Epithelial cell of esophagus (primary cell): ENCODE measurements at regions not wholly inside any gene's neighbourhood (a gene's known extent, or its start where the extent isn't known, plus 50 kb on each side); places are given as distances from the start of the nearest gene placed in this dataset.

Source experiments
- DNase-seq: peaks from one replicate; pipeline ENCODE4 v3.0.0; 2010; ENCODE audit warnings: low read depth
- H3K4me3 ChIP-seq: 2 replicates; pipeline ENCODE4 v1.5.1; 2011; ENCODE audit warnings: mild to moderate bottlenecking, low read length, control low read depth
- TF ChIP-seq, protein P1 (sequence below): IDR thresholded peaks from 2 replicates; pipeline ENCODE4 v1.5.1; 2011; ENCODE audit warnings: low read depth, mild to moderate bottlenecking, low read length, control low read depth, inconsistent platforms; ENCODE audit not compliant: insufficient read depth; ENCODE audit errors: missing control alignments

DNA sequence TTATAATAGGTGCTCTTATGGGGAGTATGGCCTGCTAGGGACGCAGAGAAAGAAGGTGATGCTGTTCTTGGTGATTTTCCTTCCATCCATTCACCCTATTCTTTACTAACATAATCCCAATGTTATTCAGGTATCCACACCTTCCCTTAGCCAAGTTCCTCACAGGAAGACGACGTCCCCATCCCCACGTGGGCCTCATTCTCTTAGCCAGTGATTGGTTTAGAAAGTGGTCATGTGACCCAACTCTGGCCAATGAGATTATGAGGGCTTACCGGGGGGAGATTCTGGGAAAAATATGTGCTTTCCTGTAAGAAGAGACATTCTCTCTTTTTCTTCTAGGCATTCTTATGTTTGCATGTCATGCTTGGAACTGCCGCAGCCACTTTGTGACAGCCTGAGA lies 474.7 kb downstream of the HAPSTR1 start:
- no peak overlapping the region for H3K4me3 ChIP-seq
- TF ChIP-seq, protein P1, sequence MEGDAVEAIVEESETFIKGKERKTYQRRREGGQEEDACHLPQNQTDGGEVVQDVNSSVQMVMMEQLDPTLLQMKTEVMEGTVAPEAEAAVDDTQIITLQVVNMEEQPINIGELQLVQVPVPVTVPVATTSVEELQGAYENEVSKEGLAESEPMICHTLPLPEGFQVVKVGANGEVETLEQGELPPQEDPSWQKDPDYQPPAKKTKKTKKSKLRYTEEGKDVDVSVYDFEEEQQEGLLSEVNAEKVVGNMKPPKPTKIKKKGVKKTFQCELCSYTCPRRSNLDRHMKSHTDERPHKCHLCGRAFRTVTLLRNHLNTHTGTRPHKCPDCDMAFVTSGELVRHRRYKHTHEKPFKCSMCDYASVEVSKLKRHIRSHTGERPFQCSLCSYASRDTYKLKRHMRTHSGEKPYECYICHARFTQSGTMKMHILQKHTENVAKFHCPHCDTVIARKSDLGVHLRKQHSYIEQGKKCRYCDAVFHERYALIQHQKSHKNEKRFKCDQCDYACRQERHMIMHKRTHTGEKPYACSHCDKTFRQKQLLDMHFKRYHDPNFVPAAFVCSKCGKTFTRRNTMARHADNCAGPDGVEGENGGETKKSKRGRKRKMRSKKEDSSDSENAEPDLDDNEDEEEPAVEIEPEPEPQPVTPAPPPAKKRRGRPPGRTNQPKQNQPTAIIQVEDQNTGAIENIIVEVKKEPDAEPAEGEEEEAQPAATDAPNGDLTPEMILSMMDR: no peak
- no peak for DNase-seq

GRCh38 chr16:9567666-9568065 lies 476.2 kb downstream of the HAPSTR1 start:
- TF ChIP-seq, protein P1: no peak
- H3K4me3 ChIP-seq: no peak overlapping the region
- DNase-seq: no peak

DNA sequence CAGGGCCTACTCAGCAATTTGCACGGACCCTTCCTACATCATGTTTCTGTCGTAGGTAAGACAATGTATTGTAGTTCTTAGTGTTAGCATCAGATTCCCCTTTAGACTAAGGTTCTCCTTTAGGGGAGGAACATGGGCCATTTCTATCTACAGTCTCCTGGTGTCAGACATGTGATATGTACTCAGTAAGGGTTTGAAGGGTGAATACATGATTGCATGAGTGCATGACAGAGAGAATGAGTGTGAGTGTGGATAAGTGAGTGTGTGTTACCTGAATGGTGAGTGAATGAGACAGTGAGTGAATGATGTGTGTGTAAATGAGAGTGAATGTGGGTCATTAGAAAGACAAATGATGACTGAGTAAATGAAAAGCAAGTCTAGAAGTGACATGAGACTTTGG lies 476.8 kb downstream of the HAPSTR1 start:
- no peak for DNase-seq
- TF ChIP-seq, protein P1: no peak
- H3K4me3 ChIP-seq: no peak overlapping the region

DNA sequence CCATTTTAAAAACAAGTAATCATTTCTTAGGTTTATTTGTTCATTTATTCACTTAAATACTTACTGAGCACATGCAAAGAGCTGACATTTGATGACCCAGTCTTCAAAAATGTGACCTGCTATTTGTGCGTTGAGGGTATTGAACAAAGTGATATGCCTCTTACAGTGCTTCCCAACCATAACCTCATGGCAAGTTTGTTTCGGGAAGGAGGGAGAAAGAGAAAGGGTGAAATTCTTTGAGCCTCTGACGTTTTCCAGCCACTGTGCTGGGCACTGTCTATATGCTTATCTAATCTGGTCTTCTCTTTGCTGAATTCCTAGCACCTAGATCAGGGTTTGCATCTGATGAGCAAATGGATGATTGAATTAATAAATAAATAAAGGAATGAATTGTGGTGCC lies 479.1 kb downstream of the HAPSTR1 start:
- TF ChIP-seq, protein P1: no peak
- DNase-seq: no peak

GRCh38 chr16:9578459-9578858 lies 487.0 kb downstream of the HAPSTR1 start:
- TF ChIP-seq, protein P1: no peak
- peak; percentile 1 for DNase-seq
- no peak overlapping the region for H3K4me3 ChIP-seq

More for the DNA sequence above, 479.1 kb downstream of the HAPSTR1 start:
- no peak overlapping the region for H3K4me3 ChIP-seq

DNA sequence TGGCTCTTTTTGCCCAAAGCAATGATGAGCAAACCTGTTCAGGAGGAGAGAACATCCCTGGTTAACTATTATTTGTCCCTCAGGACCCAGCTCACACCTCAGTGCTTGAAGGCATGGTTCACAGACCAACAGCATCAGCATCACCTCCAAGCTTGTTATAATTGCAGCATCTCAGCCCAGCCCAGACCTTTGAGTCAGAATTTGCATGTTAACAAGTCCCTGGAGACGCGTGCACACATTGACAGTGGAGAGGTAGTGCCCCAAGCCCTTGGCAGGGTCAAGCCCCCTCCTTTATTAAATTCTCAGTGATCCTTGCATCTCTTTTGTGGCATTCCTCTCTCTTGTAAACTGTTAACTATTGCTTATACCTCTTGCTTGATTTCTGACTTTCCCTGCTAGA lies 488.6 kb downstream of the HAPSTR1 start:
- DNase-seq: no peak
- H3K4me3 ChIP-seq: no peak overlapping the region
- TF ChIP-seq, protein P1: no peak

DNA sequence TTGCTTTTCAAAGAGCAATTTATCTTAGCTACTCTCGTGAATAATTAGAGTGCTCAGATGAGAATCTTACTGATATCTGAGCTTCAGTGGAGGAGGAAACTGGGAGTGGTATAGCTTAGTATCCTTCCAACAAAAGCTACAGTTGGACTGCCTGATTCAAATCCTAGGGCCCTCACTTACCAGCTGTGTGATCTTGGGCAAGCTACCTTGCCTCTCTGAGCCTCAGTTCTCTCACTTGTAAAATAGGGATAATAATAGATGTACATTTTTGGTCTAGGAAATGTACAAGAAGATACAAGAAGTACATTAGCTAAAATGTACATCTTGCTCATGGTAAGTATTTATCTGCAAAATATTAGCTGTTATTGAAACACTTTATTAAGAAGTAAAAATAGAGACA lies 502.0 kb downstream of the HAPSTR1 start:
- no peak overlapping the region for H3K4me3 ChIP-seq
- TF ChIP-seq, protein P1: no peak
- no peak for DNase-seq
